ENCODE measurements at regions not wholly inside any gene's neighbourhood (a gene's known extent, or its start where the extent isn't known, plus 50 kb on each side); places are given as distances from the start of the nearest gene placed in this dataset.

- H4K20me1 ChIP-seq (ENCODE audit: insufficient read depth): no peaks in the 10 kb centered on the region
- no peaks in the 10 kb centered on the region for H3K36me3 ChIP-seq (ENCODE audit: control insufficient read depth in 1 of 2, insufficient read depth in 2 of 2, low read length in 2 of 2)
- H3K4me2 ChIP-seq (ENCODE audit: low read length): no peak overlapping the region
- BruUV-seq (replicated peaks): no TSS peak
- no peak overlapping the region for H3K4me3 ChIP-seq (replicated peaks in 1 of 2; ENCODE audit: low read depth in 1 of 2, low read length in 2 of 2)
- no peak for DNase-seq (ENCODE audit: low read depth, low spot score)
- no peak overlapping the region for H2AFZ ChIP-seq (ENCODE audit: low read depth, low read length, poor library complexity, severe bottlenecking)
- TF ChIP-seq EZH2 (IDR thresholded peaks at IDR 0.05) (no peak), SIN3A (IDR thresholded peaks at IDR 0.05; ENCODE audit: low read depth) (no peak), ZNF274 (IDR thresholded peaks at IDR 0.05; ENCODE audit: low read depth, low read length) (no peak), TCF7L2 (IDR thresholded peaks at IDR 0.05; ENCODE audit: borderline replicate concordance, extremely low read depth, insufficient read depth, insufficient read length) (peak; percentile 16), POLR2A (IDR thresholded peaks at IDR 0.05; ENCODE audit: borderline replicate concordance, extremely low read depth, insufficient read depth, insufficient read length) (no peak), JUND (IDR thresholded peaks at IDR 0.05) (no peak), FOSL1 (IDR thresholded peaks at IDR 0.05; ENCODE audit: low read depth) (no peak)
- RAD21 ChIA-PET (ENCODE audit: low non-redundant PET in 1 of 2, low total read pairs in 2 of 2, uncharacterized antibody in 2 of 2, unreplicated experiment in 2 of 2): no interaction called here
- no peaks in the 10 kb centered on the region for H3K79me2 ChIP-seq (ENCODE audit: insufficient read depth, low read length)
- H3K9ac ChIP-seq (ENCODE audit: low read length): no peak overlapping the region
- ATAC-seq: no peak
- CTCF ChIA-PET: interaction anchor here (3.2 kb wide), 1 partner anchor 13 kb away, joined by 14 read pairs; no protein-coding TSS in a partner anchor
- no peaks in the 10 kb centered on the region for H3K4me1 ChIP-seq (ENCODE audit: control insufficient read depth in 1 of 2, insufficient read depth in 2 of 2, low read length in 2 of 2)
- no peaks in the 10 kb centered on the region for H3K9me2 ChIP-seq (ENCODE audit: insufficient read depth)
- H3K27me3 ChIP-seq (ENCODE audit: insufficient read depth, low read length): no peaks in the 10 kb centered on the region
- H3K27ac ChIP-seq (ENCODE audit: low read depth, low read length): no peak overlapping the region
- H3K9me3 ChIP-seq (ENCODE audit: control insufficient read depth in 1 of 2, insufficient read depth in 1 of 2, low read depth in 1 of 2, low read length in 2 of 2): no peaks in the 10 kb centered on the region
- POLR2A ChIA-PET: no interaction called here
- intact Hi-C loops (cut with micrococcal nuclease): no loop called here
These were observed 76.9 kb upstream of the RNPC3 start for GRCh38 chr1:103448560-103448959.

GRCh38 chr1:103447471-103447870, 78.0 kb upstream of the RNPC3 start:
- H4K20me1 ChIP-seq (ENCODE audit: insufficient read depth): no peaks in the 10 kb centered on the region
- intact Hi-C loops (cut with micrococcal nuclease): no loop called here
- H3K4me1 ChIP-seq (ENCODE audit: control insufficient read depth in 1 of 2, insufficient read depth in 2 of 2, low read length in 2 of 2): no peaks in the 10 kb centered on the region
- no peak for TF ChIP-seq ZFX (IDR thresholded peaks at IDR 0.05)
- no peaks in the 10 kb centered on the region for H3K36me3 ChIP-seq (ENCODE audit: control insufficient read depth in 1 of 2, insufficient read depth in 2 of 2, low read length in 2 of 2)
- ChIA-PET CTCF (interaction anchor here (3.2 kb wide), 1 partner anchor 14 kb away, joined by 14 read pairs; no protein-coding TSS in a partner anchor), RAD21 (ENCODE audit: low non-redundant PET in 1 of 2, low total read pairs in 2 of 2, uncharacterized antibody in 2 of 2, unreplicated experiment in 2 of 2) (no interaction called here), POLR2A (no interaction called here)
- ATAC-seq (no peak), DNase-seq (ENCODE audit: low read depth, low spot score) (no peak)
- H3K9me2 ChIP-seq (ENCODE audit: insufficient read depth): no peaks in the 10 kb centered on the region
- H3K4me3 ChIP-seq (replicated peaks in 1 of 2; ENCODE audit: low read depth in 1 of 2, low read length in 2 of 2): no peak overlapping the region
- H2AFZ ChIP-seq (ENCODE audit: low read depth, low read length, poor library complexity, severe bottlenecking): no peak overlapping the region
- no peaks in the 10 kb centered on the region for H3K27me3 ChIP-seq (ENCODE audit: insufficient read depth, low read length)
- no TSS peak for BruUV-seq (replicated peaks)
- H3K27ac ChIP-seq (ENCODE audit: low read depth, low read length): no peak overlapping the region
- no peak overlapping the region for H3K9ac ChIP-seq (ENCODE audit: low read length)
- no peak overlapping the region for H3K4me2 ChIP-seq (ENCODE audit: low read length)
- no peaks in the 10 kb centered on the region for H3K9me3 ChIP-seq (ENCODE audit: control insufficient read depth in 1 of 2, insufficient read depth in 1 of 2, low read depth in 1 of 2, low read length in 2 of 2)
- H3K79me2 ChIP-seq (ENCODE audit: insufficient read depth, low read length): no peaks in the 10 kb centered on the region

Measured in HCT116 (cell line).